Glutamatergic neuron (in vitro differentiated cells): ENCODE measurements at regions not wholly inside any gene's neighbourhood (a gene's known extent, or its start where the extent isn't known, plus 50 kb on each side); places are given as distances from the start of the nearest gene placed in this dataset.
"Not testable (repeated sequence)": the region's sequence is repeated elsewhere in the genome, so short reads cannot be mapped to it uniquely, and the experiment has no call there.

Experiments
- DNase-seq: peaks from one replicate; pipeline ENCODE4 v3.0.0; 2022
- H3K27ac Mint-ChIP-seq: one replicate; pipeline ENCODE4 v1.8.0; 2020; ENCODE audit warnings: mild to moderate bottlenecking, mixed read lengths, inconsistent platforms; ENCODE audit not compliant: unreplicated experiment
- H3K27me3 Mint-ChIP-seq: one replicate; pipeline ENCODE4 v1.8.0; 2020; ENCODE audit warnings: mild to moderate bottlenecking, moderate library complexity, mixed read lengths, inconsistent platforms; ENCODE audit not compliant: unreplicated experiment
- H3K36me3 Mint-ChIP-seq: one replicate; pipeline ENCODE4 v1.8.0; 2020; ENCODE audit warnings: mild to moderate bottlenecking, mixed read lengths, inconsistent platforms; ENCODE audit not compliant: unreplicated experiment
- H3K4me1 Mint-ChIP-seq: one replicate; pipeline ENCODE4 v1.8.0; 2020; ENCODE audit warnings: mild to moderate bottlenecking, low read depth, mixed read lengths, inconsistent platforms; ENCODE audit not compliant: unreplicated experiment
- H3K4me3 Mint-ChIP-seq: one replicate; pipeline ENCODE4 v1.8.0; 2020; ENCODE audit warnings: mild to moderate bottlenecking, mixed read lengths, inconsistent platforms; ENCODE audit not compliant: unreplicated experiment
- H3K9me3 Mint-ChIP-seq: one replicate; pipeline ENCODE4 v1.8.0; 2020; ENCODE audit warnings: mild to moderate bottlenecking, moderate library complexity, mixed read lengths, inconsistent platforms; ENCODE audit not compliant: unreplicated experiment
- TF ChIP-seq, protein P1 (sequence below): fragments of 200-600 bp; sonication (generic); IDR thresholded peaks from one replicate; pipeline ENCODE4 v1.5.0; 2021; ENCODE audit not compliant: partially characterized antibody, unreplicated experiment

DNA sequence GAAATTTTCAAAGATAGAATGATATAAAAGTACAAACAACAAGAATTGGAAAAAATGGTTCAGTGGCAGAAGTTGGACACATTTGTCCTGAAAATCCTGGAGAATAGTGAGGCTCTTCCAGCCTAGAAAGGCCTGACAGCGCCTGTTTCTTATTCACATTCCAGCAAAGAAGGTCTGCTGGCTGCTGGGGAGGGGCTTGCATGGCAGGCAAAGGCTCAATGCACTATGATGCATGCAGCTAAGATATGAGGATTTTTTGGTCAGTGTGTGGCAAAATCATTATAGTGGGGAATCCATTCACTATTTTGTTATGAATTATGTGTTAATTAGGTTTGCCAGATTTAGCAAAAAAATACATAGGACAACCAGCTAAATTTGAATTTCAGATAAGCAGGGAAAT is 243.9 kb upstream of the SLC30A5 start:
- no peak for DNase-seq
- H3K27me3 Mint-ChIP-seq = peaks cover under 1% of the 10 kb centered on the region
- no peaks in the 10 kb centered on the region for H3K4me1 Mint-ChIP-seq
- TF ChIP-seq, protein P1, sequence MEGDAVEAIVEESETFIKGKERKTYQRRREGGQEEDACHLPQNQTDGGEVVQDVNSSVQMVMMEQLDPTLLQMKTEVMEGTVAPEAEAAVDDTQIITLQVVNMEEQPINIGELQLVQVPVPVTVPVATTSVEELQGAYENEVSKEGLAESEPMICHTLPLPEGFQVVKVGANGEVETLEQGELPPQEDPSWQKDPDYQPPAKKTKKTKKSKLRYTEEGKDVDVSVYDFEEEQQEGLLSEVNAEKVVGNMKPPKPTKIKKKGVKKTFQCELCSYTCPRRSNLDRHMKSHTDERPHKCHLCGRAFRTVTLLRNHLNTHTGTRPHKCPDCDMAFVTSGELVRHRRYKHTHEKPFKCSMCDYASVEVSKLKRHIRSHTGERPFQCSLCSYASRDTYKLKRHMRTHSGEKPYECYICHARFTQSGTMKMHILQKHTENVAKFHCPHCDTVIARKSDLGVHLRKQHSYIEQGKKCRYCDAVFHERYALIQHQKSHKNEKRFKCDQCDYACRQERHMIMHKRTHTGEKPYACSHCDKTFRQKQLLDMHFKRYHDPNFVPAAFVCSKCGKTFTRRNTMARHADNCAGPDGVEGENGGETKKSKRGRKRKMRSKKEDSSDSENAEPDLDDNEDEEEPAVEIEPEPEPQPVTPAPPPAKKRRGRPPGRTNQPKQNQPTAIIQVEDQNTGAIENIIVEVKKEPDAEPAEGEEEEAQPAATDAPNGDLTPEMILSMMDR = no peak
- H3K27ac Mint-ChIP-seq = no peak overlapping the region
- H3K4me3 Mint-ChIP-seq = no peak overlapping the region
- peaks cover 1% of the 10 kb centered on the region for H3K36me3 Mint-ChIP-seq
- no peaks in the 10 kb centered on the region for H3K9me3 Mint-ChIP-seq

DNA sequence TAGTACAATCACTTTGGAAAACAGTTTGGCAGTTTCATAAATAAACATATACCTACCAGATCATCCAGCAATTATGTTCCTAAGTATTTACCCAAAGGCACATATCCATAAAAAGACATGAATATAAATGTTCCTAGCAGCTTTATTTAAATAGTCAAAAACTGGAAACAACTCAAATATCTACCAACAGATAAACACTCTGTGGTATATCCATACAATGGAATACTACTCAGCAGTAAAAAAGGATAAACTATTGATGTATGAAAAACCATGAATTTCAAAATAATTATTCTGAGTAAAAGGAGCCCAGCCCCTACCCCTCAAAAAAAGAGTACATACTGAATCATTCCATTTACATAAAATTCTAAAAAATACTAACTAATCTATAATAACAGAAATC is 232.7 kb upstream of the SLC30A5 start:
- Mint-ChIP-seq H3K27me3 (no peaks in the 10 kb centered on the region), H3K9me3 (peaks cover 5% of the 10 kb centered on the region), H3K27ac (no peak overlapping the region), H3K4me1 (no peaks in the 10 kb centered on the region), H3K36me3 (peaks cover 25% of the 10 kb centered on the region), H3K4me3 (no peak overlapping the region)
- TF ChIP-seq, protein P1 = no peak
- no peak for DNase-seq

DNA sequence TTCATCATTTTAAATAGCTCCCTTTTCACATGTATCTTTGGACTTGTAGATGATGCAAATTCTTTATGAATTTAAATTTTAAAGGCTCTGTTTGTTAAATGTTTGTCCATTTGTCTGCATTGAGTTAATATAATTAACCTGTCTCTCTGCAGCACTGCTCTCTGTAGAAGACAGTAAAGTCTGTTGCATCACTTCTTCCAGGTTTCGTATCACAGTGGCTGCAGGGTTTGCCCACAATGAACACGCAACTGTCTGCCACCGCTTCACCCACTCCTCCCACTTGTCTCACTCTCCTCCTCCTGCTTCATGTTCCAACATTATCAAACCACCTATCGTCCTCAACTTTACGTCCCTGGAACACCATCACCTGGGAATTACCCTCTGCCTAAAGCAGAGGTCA is 231.3 kb upstream of the SLC30A5 start:
- TF ChIP-seq, protein P1 = no peak
- Mint-ChIP-seq H3K4me3 (no peak overlapping the region), H3K4me1 (no peaks in the 10 kb centered on the region), H3K27ac (no peak overlapping the region), H3K27me3 (no peaks in the 10 kb centered on the region), H3K36me3 (peaks cover 22% of the 10 kb centered on the region), H3K9me3 (peaks cover 5% of the 10 kb centered on the region)
- DNase-seq = no peak

DNA sequence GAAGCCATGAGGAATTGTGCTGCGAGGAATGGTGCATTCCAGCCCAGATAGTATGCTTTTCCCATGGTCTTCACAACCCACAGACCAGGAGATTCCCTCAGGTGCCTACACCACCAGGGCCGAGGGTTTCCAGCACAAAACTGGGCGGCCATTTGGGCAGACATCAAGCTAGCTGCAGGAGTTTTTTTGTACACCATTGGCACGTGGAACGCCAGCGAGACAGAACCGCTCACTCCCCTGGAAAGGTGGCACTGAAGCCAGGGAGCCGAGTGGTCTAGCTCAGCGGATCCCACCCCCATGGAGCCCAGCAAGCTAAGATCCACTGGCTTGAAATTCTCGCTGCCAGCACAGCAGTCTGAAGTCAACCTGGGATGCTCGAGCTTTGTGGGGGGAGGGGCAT is 228.6 kb upstream of the SLC30A5 start:
- H3K9me3 Mint-ChIP-seq, H3K4me1 Mint-ChIP-seq, H3K27me3 Mint-ChIP-seq, DNase-seq, H3K27ac Mint-ChIP-seq, H3K4me3 Mint-ChIP-seq: not testable (repeated sequence)
- peaks cover 22% of the 10 kb centered on the region for H3K36me3 Mint-ChIP-seq

DNA sequence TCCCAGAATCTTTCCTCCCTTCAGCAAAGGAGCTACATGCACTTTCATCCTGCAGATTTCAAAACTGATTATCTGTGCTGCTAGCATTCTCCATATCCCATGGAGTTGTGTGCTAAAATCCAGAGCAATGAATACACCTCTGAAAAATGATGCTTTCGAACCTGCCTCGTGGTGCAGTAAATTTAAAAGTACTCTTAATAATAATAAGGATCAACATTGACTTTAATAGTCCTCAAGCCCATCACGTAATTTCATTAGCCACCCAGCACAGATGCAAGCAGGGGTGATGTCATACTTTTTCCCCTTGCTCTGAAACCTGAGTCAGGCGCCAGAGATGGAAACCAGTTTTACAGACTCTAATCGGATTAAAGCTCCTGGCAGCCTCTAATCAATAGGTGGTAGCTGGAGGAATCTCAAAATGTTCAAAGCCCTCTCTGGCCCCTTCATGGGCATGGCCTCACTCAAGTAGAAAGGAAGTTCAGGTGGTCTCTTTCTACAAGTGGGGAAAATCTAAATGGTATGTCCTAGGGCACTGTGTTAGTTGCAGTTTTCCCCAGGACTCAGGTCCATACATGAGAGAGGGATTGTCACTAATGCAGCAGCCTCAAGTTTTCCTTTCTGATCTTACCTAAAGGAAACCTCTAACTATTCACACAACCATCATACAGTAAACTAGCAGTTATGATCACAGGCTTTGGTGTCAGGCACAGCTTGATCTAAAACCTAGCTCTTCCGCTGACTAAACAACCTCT is 221.6 kb upstream of the SLC30A5 start:
- peak overlapping the region; percentile 92 for H3K27ac Mint-ChIP-seq
- DNase-seq = peak; percentile 38
- no peaks in the 10 kb centered on the region for H3K9me3 Mint-ChIP-seq
- no peaks in the 10 kb centered on the region for H3K27me3 Mint-ChIP-seq
- no peaks in the 10 kb centered on the region for H3K36me3 Mint-ChIP-seq
- peaks cover 7% of the 10 kb centered on the region for H3K4me1 Mint-ChIP-seq
- no peak overlapping the region for H3K4me3 Mint-ChIP-seq
- TF ChIP-seq, protein P1 = no peak
